A549 (cell line): ENCODE measurements at regions not wholly inside any gene's neighbourhood (a gene's known extent, or its start where the extent isn't known, plus 50 kb on each side); places are given as distances from the start of the nearest gene placed in this dataset.

Experiments
- ATAC-seq, 2 experiments: fragments of 200-7000 bp in 1 of 2; fragments of >200 bp in 1 of 2; cut with Nextera tagmentation in 1 of 2; cut with Tn5 transposase in 1 of 2; 3 replicates each; pipeline versions ENCODE4 v1.8.0 to v1.9.1; 2018 to 2020; ENCODE audit warnings: mild to moderate bottlenecking in 1 of 2, moderate library complexity in 1 of 2
- CTCF ChIA-PET: fragments of 300-600 bp; sonication (Branson Sonifier 250); formaldehyde crosslinking; extraction: SDS; loops from one replicate; lab custom pipeline; 2021; ENCODE audit warnings: antibody characterized with exemption, inconsistent platforms; lab: Yijun Ruan, JAX
- POLR2A ChIA-PET: fragments of 350-600 bp; formaldehyde crosslinking; extraction: SDS; loops from one replicate; lab custom pipeline; 2021; ENCODE audit warnings: antibody characterized with exemption, inconsistent platforms; lab: Yijun Ruan, JAX
- DNase-seq, 2 experiments: peaks; one replicate each; pipeline versions ENCODE4 v3.0.0 to v3.0.0-alpha.2; 2011 to 2016; ENCODE audit warnings: low read depth in 1 of 2, low spot score in 1 of 2
- FAIRE-seq: peaks from 2 replicates; lab custom pipeline; 2011; peaks lifted over from hg19 to GRCh38; lab: Jason Lieb, UNC
- H3K27ac ChIP-seq, 2 experiments: fragments of >200 bp; sonication (Bioruptor Twin); formaldehyde crosslinking; 3 replicates each; pipeline ENCODE4 v1.5.1; 2016 to 2017
- H3K4me1 ChIP-seq: fragments of >200 bp; sonication (Bioruptor Twin); formaldehyde crosslinking; 3 replicates; pipeline ENCODE4 v1.6.1; 2016
- H3K4me2 ChIP-seq: fragments of >200 bp; sonication (Bioruptor Twin); formaldehyde crosslinking; 3 replicates; pipeline ENCODE4 v1.6.1; 2016
- H3K4me3 ChIP-seq: fragments of >200 bp; sonication (Bioruptor Twin); formaldehyde crosslinking; 3 replicates; pipeline ENCODE4 v1.5.1; 2016
- H3K9me3 ChIP-seq: fragments of >200 bp; sonication (Bioruptor Twin); formaldehyde crosslinking; 3 replicates; pipeline ENCODE4 v1.6.1; 2016
- BCL3 ChIP-seq: fragments of >200 bp; sonication (Bioruptor Twin); formaldehyde crosslinking; IDR thresholded peaks from 3 replicates; pipeline ENCODE4 v1.6.1; 2016
- CBX2 ChIP-seq: fragments of 200-600 bp; sonication (generic); IDR thresholded peaks from 2 replicates; pipeline ENCODE4 v1.6.1; 2016; ENCODE audit warnings: low read depth, mild to moderate bottlenecking, borderline replicate concordance
- HEYL ChIP-seq: fragments of 250-450 bp; sonication (Bioruptor Pico); IDR thresholded peaks from 2 replicates; pipeline ENCODE4 v1.8.0; 2021; ENCODE audit warnings: mild to moderate bottlenecking, moderate library complexity
- JUNB ChIP-seq: fragments of >200 bp; sonication (Bioruptor Twin); formaldehyde crosslinking; IDR thresholded peaks from 2 replicates; pipeline ENCODE4 v1.6.1; 2016
- NPAS2 ChIP-seq: fragments of 250-450 bp; sonication (Bioruptor Pico); IDR thresholded peaks from 2 replicates; pipeline ENCODE4 v1.8.0; 2022; ENCODE audit warnings: mild to moderate bottlenecking, moderate library complexity, borderline replicate concordance
- RAD21 ChIP-seq, 2 experiments: fragments of >200 bp in 1 of 2; sonication (Bioruptor Twin) in 1 of 2; formaldehyde crosslinking in 1 of 2; IDR thresholded peaks in 1 of 2; conservative IDR thresholded peaks in 1 of 2; 2 replicates in 1 of 2; 3 replicates in 1 of 2; pipeline ENCODE4 v1.6.1; 2012 to 2018; ENCODE audit warnings: inconsistent platforms in 1 of 2
- RARB ChIP-seq: fragments of 250-450 bp; sonication (Bioruptor Pico); IDR thresholded peaks from 2 replicates; pipeline ENCODE4 v1.8.0; 2021; ENCODE audit warnings: mild to moderate bottlenecking, moderate library complexity
- REST ChIP-seq: fragments of 200-600 bp; sonication (generic); IDR thresholded peaks from 2 replicates; pipeline ENCODE4 v1.6.1; 2016; ENCODE audit warnings: antibody characterized with exemption, mild to moderate bottlenecking, moderate library complexity
- RNF2 ChIP-seq: fragments of 200-600 bp; sonication (generic); IDR thresholded peaks from 2 replicates; pipeline ENCODE4 v1.6.1; 2016; ENCODE audit warnings: low read depth, mild to moderate bottlenecking, antibody characterized with exemption, moderate library complexity, borderline replicate concordance
- SMC3 ChIP-seq: fragments of >200 bp; sonication (Bioruptor Twin); formaldehyde crosslinking; IDR thresholded peaks from 3 replicates; pipeline ENCODE4 v1.6.1; 2018; ENCODE audit warnings: inconsistent platforms
- ZNF302 ChIP-seq: fragments of 250-450 bp; sonication (Bioruptor Pico); IDR thresholded peaks from 2 replicates; pipeline ENCODE4 v1.9.0; 2021; ENCODE audit warnings: inconsistent platforms, mild to moderate bottlenecking, moderate library complexity
- WGBS: methylation state at CpG from one replicate; pipeline ENCODE4 v1.1.6; 2017; ENCODE audit errors: missing lambda C conversion rate; 5-methylcytosine and 5-hydroxymethylcytosine counted together
- TF ChIP-seq, protein P1 (sequence below): fragments of 150-350 bp; IDR thresholded peaks from 2 replicates; pipeline ENCODE4 v1.6.1; 2014; ENCODE audit warnings: low read depth, mild to moderate bottlenecking, low read length
- TF ChIP-seq, protein P2 (sequence below): fragments of >200 bp; sonication (Bioruptor Twin); formaldehyde crosslinking; IDR thresholded peaks from 3 replicates; pipeline ENCODE4 v1.5.1; 2016
- TF ChIP-seq, protein P3 (sequence below): fragments of 450-650 bp; IDR thresholded peaks from 2 replicates; pipeline ENCODE4 v1.6.1; 2014; ENCODE audit warnings: antibody characterized with exemption

GRCh38 chr5:165627548-165628170 is 2122.2 kb downstream of the MAT2B start:
- no peaks in the 10 kb centered on the region for H3K9me3 ChIP-seq
- H3K4me3 ChIP-seq = no peak overlapping the region
- no peak overlapping the region for H3K4me2 ChIP-seq
- DNase-seq (no peak), FAIRE-seq (no peak), ATAC-seq (no peak)
- TF ChIP-seq RNF2 (no peak), JUNB (no peak), RARB (no peak)
- TF ChIP-seq, protein P1, sequence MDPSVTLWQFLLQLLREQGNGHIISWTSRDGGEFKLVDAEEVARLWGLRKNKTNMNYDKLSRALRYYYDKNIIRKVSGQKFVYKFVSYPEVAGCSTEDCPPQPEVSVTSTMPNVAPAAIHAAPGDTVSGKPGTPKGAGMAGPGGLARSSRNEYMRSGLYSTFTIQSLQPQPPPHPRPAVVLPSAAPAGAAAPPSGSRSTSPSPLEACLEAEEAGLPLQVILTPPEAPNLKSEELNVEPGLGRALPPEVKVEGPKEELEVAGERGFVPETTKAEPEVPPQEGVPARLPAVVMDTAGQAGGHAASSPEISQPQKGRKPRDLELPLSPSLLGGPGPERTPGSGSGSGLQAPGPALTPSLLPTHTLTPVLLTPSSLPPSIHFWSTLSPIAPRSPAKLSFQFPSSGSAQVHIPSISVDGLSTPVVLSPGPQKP = no peak
- 37% methylated on average over 8 of the region's 8 CpGs for WGBS
- ChIA-PET CTCF (interaction anchor here (1.5 kb wide), 1 partner anchor 11 kb away, joined by 3 read pairs; no protein-coding TSS in a partner anchor), POLR2A (no interaction called here)
- no peaks in the 10 kb centered on the region for H3K4me1 ChIP-seq
- no peak overlapping the region for H3K27ac ChIP-seq

GRCh38 chr5:165630261-165630778 is 2124.9 kb downstream of the MAT2B start:
- DNase-seq (peak; percentile 7 to 56), ATAC-seq (peak; percentile 95 to 99), FAIRE-seq (no peak)
- Histone ChIP-seq H3K4me1 (no peaks in the 10 kb centered on the region), H3K9me3 (no peaks in the 10 kb centered on the region), H3K27ac (no peak overlapping the region), H3K4me2 (no peak overlapping the region), H3K4me3 (no peak overlapping the region)
- POLR2A ChIA-PET = no interaction called here
- CTCF ChIA-PET = interaction anchor here (0.6 to 1.9 kb wide), 16 partner anchors 9 to 1952 kb away, joined by 3 to 13 read pairs (median 3); no protein-coding TSS in a partner anchor
- WGBS = 16% methylated on average over 9 of the region's 9 CpGs
- TF ChIP-seq RAD21 (conservative IDR thresholded peaks at IDR 0.05 in 1 of 2, IDR thresholded peaks at IDR 0.05 in 1 of 2) (peak; percentile 50 to 62; a peak in 4 of 5 replicates), SMC3 (peak; percentile 52; the same call in 2 of the 3 replicates), HEYL (no peak), BCL3 (no peak)
- TF ChIP-seq, protein P2, sequence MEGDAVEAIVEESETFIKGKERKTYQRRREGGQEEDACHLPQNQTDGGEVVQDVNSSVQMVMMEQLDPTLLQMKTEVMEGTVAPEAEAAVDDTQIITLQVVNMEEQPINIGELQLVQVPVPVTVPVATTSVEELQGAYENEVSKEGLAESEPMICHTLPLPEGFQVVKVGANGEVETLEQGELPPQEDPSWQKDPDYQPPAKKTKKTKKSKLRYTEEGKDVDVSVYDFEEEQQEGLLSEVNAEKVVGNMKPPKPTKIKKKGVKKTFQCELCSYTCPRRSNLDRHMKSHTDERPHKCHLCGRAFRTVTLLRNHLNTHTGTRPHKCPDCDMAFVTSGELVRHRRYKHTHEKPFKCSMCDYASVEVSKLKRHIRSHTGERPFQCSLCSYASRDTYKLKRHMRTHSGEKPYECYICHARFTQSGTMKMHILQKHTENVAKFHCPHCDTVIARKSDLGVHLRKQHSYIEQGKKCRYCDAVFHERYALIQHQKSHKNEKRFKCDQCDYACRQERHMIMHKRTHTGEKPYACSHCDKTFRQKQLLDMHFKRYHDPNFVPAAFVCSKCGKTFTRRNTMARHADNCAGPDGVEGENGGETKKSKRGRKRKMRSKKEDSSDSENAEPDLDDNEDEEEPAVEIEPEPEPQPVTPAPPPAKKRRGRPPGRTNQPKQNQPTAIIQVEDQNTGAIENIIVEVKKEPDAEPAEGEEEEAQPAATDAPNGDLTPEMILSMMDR = peak; percentile 64

DNA sequence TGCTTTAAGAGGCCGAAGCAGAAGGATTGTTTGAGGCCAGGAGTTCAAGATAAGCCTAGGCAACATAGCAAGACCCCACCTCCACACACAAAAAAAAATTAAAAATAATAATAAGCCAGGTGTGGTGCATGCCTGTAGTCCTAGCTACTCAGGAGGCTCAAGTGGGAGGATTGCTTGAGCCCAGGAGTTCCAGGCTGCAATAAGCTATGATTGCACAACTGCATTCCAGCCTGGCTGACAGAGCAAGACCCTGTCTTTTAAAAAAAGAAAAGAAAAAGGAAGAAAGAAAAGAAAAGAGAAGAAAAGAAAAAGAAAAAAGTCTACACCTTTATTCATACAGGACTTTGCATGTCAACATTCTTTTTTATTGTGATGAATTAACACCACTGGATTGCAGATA is 2125.8 kb downstream of the MAT2B start:
- ATAC-seq (no peak), FAIRE-seq (no peak), DNase-seq (no peak)
- CTCF ChIA-PET = interaction anchor here (1.0 to 1.9 kb wide), 5 partner anchors 8 to 1935 kb away, joined by 3 to 13 read pairs (median 3); no protein-coding TSS in a partner anchor
- H3K4me3 ChIP-seq = no peak overlapping the region
- no peaks in the 10 kb centered on the region for H3K4me1 ChIP-seq
- POLR2A ChIA-PET = no interaction called here
- no peak overlapping the region for H3K27ac ChIP-seq
- TF ChIP-seq CBX2 (no peak), REST (no peak), ZNF302 (CRISPR knock-in tag) (no peak), NPAS2 (CRISPR knock-in tag) (no peak)
- TF ChIP-seq, protein P3, sequence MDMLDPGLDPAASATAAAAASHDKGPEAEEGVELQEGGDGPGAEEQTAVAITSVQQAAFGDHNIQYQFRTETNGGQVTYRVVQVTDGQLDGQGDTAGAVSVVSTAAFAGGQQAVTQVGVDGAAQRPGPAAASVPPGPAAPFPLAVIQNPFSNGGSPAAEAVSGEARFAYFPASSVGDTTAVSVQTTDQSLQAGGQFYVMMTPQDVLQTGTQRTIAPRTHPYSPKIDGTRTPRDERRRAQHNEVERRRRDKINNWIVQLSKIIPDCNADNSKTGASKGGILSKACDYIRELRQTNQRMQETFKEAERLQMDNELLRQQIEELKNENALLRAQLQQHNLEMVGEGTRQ = no peak
- TF ChIP-seq, all 56 proteins: peak for 0
- Histone ChIP-seq H3K4me2 (no peak overlapping the region), H3K9me3 (no peaks in the 10 kb centered on the region)
- WGBS = 5% methylated on average over 1 of the region's 1 CpG
